Activated CD4-positive, alpha-beta T cell treated with anti-CD3 and anti-CD28 coated beads, Interleukin-2, amount 10 ng/mL, durations not matched to agents 7 days and 5 days (primary cell): ENCODE measurements at regions not wholly inside any gene's neighbourhood (a gene's known extent, or its start where the extent isn't known, plus 50 kb on each side); places are given as distances from the start of the nearest gene placed in this dataset.
A peak's percentile ranks its signal among the peaks of the same experiment; 100 is the strongest.
"Not testable (repeated sequence)": the region's sequence is repeated elsewhere in the genome, so short reads cannot be mapped to it uniquely, and the experiment has no call there.

ENCODE experiments used
- CTCF ChIA-PET: fragments of 350-600 bp; sonication (Branson Sonifier 250); formaldehyde crosslinking; loops from one replicate; lab custom pipeline; 2021; ENCODE audit warnings: antibody characterized with exemption; lab: Charles Lee
- POLR2A ChIA-PET: fragments of 350-600 bp; sonication (Branson Sonifier 250); formaldehyde crosslinking; loops from one replicate; lab custom pipeline; 2021; ENCODE audit warnings: antibody characterized with exemption; lab: Charles Lee
- DNase-seq: peaks from one replicate; pipeline ENCODE4 v3.0.0-alpha.2; 2020
- H3K27ac Mint-ChIP-seq: one replicate; pipeline ENCODE4 v1.8.0; 2021; ENCODE audit warnings: mild to moderate bottlenecking, moderate library complexity, mixed read lengths
- H3K27me3 Mint-ChIP-seq: one replicate; pipeline ENCODE4 v1.8.0; 2021; ENCODE audit warnings: mixed read lengths
- H3K36me3 Mint-ChIP-seq: one replicate; pipeline ENCODE4 v1.8.0; 2021; ENCODE audit warnings: low read depth, mixed read lengths
- H3K4me1 Mint-ChIP-seq: one replicate; pipeline ENCODE4 v1.8.0; 2021; ENCODE audit warnings: mixed read lengths
- H3K4me3 Mint-ChIP-seq: one replicate; pipeline ENCODE4 v1.8.0; 2021; ENCODE audit warnings: mild to moderate bottlenecking, moderate library complexity, mixed read lengths
- H3K9me3 Mint-ChIP-seq: one replicate; pipeline ENCODE4 v1.8.0; 2021; ENCODE audit warnings: mixed read lengths

DNA sequence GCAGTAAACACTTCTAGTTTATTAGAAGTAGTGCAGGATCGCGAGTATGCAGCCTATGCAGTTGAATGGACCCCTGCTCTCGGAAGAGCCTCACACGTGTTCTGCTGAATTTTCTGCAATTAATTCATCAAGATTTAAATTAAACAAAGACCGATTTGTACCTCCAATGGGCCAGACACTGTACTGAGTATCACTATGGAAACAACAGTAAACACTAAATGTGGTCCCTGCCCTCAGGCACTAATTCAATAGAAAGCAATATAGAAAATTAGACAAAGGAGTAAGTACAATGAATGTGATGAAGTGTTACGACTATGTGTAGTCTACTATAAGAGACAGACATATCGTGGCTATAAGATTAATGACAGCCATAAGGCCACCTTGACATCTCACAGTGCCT, 740.3 kb upstream of the FRG1 start:
- Mint-ChIP-seq H3K4me1 (peaks cover 13% of the 10 kb centered on the region), H3K4me3 (no peak overlapping the region), H3K27ac (no peak overlapping the region), H3K27me3 (no peaks in the 10 kb centered on the region), H3K36me3 (no peaks in the 10 kb centered on the region), H3K9me3 (no peaks in the 10 kb centered on the region)
- POLR2A ChIA-PET = no interaction called here
- CTCF ChIA-PET = no interaction called here
- DNase-seq = no peak

DNA sequence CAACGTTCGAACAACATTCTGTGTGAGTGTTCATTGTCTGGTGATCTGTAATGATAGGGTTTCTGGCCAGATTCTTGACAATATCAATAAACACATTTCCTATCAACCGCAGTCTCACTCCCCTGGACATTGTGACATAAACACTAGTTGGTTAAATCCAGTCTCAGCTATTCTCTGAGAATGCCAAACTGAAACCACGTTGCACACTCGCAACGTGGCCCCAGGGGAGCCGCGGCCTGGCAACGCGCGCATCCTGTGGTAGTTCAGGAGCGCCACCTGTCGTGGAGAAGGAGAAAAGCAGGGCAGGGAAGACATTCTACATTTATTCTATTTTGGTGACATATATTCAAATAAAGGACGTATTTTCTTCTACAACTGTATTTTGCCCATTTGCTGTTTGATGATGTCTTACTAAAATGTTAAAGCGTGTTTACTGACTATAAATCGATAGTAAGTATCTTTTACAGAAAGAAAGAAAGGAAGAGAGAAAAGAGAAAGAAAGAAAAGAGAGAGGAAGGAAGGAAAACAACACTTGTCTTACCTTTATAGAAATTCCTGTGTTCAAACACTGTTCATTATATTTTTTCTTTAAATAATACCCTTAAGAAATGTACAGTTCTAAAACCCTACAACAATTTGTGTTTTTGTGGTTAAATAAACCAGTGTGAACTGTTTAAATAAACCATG, 738.3 kb upstream of the FRG1 start:
- H3K9me3 Mint-ChIP-seq = no peaks in the 10 kb centered on the region

DNA sequence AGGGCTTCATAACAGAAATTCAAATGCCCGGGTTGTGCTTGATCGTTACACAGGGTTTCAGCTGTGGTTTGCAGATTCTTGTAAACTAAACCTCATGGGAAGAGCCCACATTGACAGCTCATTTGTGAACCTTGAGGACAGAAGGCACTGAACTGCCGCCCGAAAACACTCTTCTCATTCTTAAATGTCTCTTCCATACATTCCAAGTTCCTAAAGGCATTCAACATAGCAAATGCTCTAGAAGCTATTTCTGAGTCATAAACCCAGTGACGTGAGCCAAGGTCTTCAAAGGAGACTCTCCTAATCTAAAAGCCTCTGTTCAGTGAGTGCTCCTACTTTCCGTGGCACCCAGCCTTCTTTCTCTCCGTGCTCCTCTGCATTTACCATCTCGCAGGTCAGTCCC, 737.8 kb upstream of the FRG1 start:
- ChIA-PET CTCF (interaction anchor here (1.3 kb wide), 1 partner anchor 9 kb away, joined by 4 read pairs; no protein-coding TSS in a partner anchor), POLR2A (no interaction called here)
- no peaks in the 10 kb centered on the region for H3K9me3 Mint-ChIP-seq
- H3K36me3 Mint-ChIP-seq = no peaks in the 10 kb centered on the region
- no peak overlapping the region for H3K27ac Mint-ChIP-seq
- H3K4me3 Mint-ChIP-seq = no peak overlapping the region
- H3K27me3 Mint-ChIP-seq = no peaks in the 10 kb centered on the region
- no peak for DNase-seq
- peaks cover 13% of the 10 kb centered on the region for H3K4me1 Mint-ChIP-seq

More for the DNA sequence above, 738.3 kb upstream of the FRG1 start:
- Mint-ChIP-seq H3K27ac (peak overlapping the region; percentile 79), H3K27me3 (no peaks in the 10 kb centered on the region), H3K4me1 (peaks cover 13% of the 10 kb centered on the region), H3K36me3 (no peaks in the 10 kb centered on the region), H3K4me3 (peak overlapping the region; percentile 58)
- DNase-seq = peak; percentile 42
- ChIA-PET POLR2A (no interaction called here), CTCF (interaction anchor here (1.3 kb wide), 2 partner anchors 10 to 12 kb away, joined by 4 read pairs; no protein-coding TSS in a partner anchor)

DNA sequence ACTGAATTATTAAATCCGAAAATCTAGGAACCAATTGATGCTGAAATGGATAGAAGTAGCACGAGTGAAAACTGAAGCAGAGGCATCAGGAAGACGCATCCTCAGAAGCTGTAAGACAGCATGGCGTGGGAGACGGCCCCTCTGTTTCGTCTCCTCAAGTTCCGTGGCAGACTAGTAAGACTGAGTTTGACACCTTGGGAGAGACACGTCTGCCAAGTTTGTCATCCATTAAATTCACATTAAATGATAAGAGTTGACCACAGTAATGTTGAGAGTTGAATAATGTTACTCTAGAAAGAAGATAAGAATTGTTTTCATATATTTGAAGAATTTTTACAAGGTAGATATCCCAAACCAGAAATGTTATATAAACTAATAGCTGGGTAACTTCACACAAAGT, 736.1 kb upstream of the FRG1 start:
- H3K4me3 Mint-ChIP-seq = no peak overlapping the region
- DNase-seq = no peak
- ChIA-PET CTCF (no interaction called here), POLR2A (no interaction called here)
- no peak overlapping the region for H3K27ac Mint-ChIP-seq
- no peaks in the 10 kb centered on the region for H3K36me3 Mint-ChIP-seq
- no peaks in the 10 kb centered on the region for H3K27me3 Mint-ChIP-seq
- H3K4me1 Mint-ChIP-seq = peaks cover 13% of the 10 kb centered on the region
- no peaks in the 10 kb centered on the region for H3K9me3 Mint-ChIP-seq

DNA sequence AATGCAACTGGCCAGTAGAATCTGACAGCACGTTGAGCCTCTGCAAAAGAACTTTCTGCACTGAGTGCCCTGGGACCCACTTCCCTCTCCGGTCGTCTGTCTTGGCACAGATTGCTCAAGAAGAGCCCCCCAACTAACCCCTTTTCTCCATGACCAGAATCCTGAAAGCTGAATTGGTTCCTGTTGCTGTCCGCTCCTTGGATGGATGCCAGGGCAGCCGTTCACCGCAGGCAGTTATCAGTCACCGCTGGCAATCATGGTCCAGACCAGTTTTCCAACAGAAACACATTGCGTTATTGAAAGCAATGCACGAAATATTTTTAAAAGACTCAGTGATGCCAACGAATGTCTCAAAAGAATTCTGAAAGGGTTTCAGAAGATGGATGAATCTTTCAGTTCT, 733.7 kb upstream of the FRG1 start:
- ChIA-PET CTCF (no interaction called here), POLR2A (no interaction called here)
- H3K9me3 Mint-ChIP-seq = no peaks in the 10 kb centered on the region
- H3K36me3 Mint-ChIP-seq = no peaks in the 10 kb centered on the region
- no peak overlapping the region for H3K27ac Mint-ChIP-seq
- H3K27me3 Mint-ChIP-seq = no peaks in the 10 kb centered on the region
- H3K4me3 Mint-ChIP-seq = no peak overlapping the region
- no peak for DNase-seq
- peaks cover 12% of the 10 kb centered on the region for H3K4me1 Mint-ChIP-seq

DNA sequence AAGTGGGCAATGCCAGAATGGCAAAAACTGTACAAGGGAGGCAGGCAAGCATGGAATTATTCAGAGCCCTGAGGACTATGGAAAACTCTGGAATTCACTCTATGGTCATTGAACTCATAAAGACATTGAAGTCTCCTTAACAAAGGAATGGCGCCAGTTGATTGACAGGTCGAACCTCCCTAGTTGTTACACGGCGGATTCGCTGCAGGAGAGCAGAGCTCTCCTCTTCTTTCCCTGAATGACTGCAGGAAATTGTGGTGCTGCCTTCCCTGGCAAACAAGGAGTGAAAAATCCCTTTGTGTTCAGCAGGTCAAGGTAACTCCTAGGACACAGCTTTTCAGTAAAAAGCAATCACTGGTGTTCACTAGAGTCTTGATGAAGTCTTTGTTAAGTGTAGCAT, 732.8 kb upstream of the FRG1 start:
- H3K4me3 Mint-ChIP-seq = no peak overlapping the region
- peaks cover 6% of the 10 kb centered on the region for H3K4me1 Mint-ChIP-seq
- DNase-seq = no peak
- H3K9me3 Mint-ChIP-seq = no peaks in the 10 kb centered on the region
- no peaks in the 10 kb centered on the region for H3K36me3 Mint-ChIP-seq
- CTCF ChIA-PET = no interaction called here
- no peaks in the 10 kb centered on the region for H3K27me3 Mint-ChIP-seq
- POLR2A ChIA-PET = no interaction called here
- no peak overlapping the region for H3K27ac Mint-ChIP-seq

DNA sequence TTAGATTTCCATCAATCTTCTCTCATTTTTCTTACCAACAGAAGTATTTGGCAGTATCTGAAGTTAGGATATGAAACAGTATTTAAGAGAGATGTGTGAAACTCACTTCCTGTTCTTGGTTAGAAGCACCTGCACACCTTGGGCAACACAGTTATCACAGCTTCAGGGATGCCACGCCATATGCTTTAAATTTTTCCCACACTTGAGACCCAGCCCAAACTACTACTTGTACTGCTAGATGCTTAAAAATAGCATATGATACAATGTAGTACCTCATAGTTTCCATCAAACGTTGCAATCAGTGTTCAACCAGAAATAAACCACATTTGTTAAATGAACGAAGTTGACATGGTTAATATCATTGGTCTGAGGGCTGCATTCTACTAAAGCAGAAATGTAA, 725.1 kb upstream of the FRG1 start:
- no peaks in the 10 kb centered on the region for H3K27me3 Mint-ChIP-seq
- no peak overlapping the region for H3K27ac Mint-ChIP-seq
- H3K4me1 Mint-ChIP-seq = no peaks in the 10 kb centered on the region
- POLR2A ChIA-PET = no interaction called here
- no peaks in the 10 kb centered on the region for H3K9me3 Mint-ChIP-seq
- CTCF ChIA-PET = no interaction called here
- H3K4me3 Mint-ChIP-seq = no peak overlapping the region
- DNase-seq = no peak
- H3K36me3 Mint-ChIP-seq = no peaks in the 10 kb centered on the region

DNA sequence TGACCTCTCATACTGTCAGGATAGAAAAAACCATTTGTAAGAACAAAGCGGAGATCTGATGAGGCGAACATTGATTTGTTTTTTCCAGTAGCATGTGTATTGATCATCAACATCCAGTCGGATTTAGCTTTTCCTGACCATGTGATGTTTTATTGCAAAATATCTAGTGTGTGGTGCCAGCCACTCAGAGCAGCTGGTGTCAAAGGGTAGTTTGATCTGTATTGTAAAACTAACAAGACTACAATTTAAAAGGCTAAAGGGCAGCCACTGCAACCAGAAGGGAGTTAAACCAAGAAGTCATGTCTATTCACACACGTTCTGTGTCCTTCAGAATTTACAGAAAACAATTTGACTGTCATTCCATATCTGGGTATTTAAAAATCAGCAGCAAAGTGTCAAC, 719.0 kb upstream of the FRG1 start:
- ChIA-PET CTCF (no interaction called here), POLR2A (no interaction called here)
- no peaks in the 10 kb centered on the region for H3K4me1 Mint-ChIP-seq
- H3K27me3 Mint-ChIP-seq = no peaks in the 10 kb centered on the region
- no peak overlapping the region for H3K27ac Mint-ChIP-seq
- no peaks in the 10 kb centered on the region for H3K36me3 Mint-ChIP-seq
- DNase-seq = no peak
- H3K9me3 Mint-ChIP-seq = peaks cover 2% of the 10 kb centered on the region
- H3K4me3 Mint-ChIP-seq = no peak overlapping the region

DNA sequence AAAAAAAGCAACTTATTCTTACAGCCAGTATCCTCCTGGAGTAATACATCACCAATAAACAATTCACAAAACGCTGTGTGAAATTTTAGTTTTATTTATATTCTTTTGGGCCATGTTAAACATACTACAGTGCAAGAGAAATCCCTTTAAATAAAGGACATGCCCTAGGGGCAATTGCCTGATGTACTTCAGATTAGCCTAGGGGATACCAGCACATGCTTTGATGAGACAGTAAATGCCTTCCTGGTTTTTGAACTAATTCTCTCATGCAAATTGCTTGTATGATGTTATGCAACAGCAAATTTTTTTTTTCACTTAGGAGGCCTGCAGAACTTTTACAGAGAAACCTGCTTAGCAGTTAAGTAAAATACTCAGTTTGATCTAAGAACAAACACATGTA, 711.9 kb upstream of the FRG1 start:
- no peak overlapping the region for H3K4me3 Mint-ChIP-seq
- CTCF ChIA-PET = no interaction called here
- no peaks in the 10 kb centered on the region for H3K4me1 Mint-ChIP-seq
- no peaks in the 10 kb centered on the region for H3K36me3 Mint-ChIP-seq
- H3K27me3 Mint-ChIP-seq = no peaks in the 10 kb centered on the region
- POLR2A ChIA-PET = no interaction called here
- H3K9me3 Mint-ChIP-seq = peaks cover 6% of the 10 kb centered on the region
- no peak overlapping the region for H3K27ac Mint-ChIP-seq
- DNase-seq = no peak

DNA sequence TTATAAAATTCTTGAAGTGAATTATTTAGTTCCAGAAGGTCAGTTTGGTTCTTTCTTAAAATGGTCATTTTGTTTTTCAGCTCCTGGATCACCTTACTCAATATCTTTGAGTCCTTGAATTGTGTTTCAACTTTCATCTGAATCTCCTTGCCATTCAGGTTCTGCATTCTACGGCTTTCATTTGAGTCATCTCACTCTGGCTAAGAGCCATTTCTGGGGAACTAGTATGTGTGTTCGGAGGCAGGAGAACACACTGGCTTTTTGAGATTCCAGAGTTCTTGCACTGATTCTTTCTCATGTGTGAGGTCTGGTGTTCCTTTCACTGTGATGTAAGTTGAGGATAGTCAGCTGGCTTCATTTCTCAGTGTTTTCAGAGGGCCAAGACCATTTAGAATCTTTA, 708.4 kb upstream of the FRG1 start:
- no peak for DNase-seq
- Mint-ChIP-seq H3K27me3 (no peaks in the 10 kb centered on the region), H3K4me3 (no peak overlapping the region), H3K4me1 (no peaks in the 10 kb centered on the region), H3K36me3 (no peaks in the 10 kb centered on the region), H3K9me3 (peaks cover 6% of the 10 kb centered on the region), H3K27ac (no peak overlapping the region)
- POLR2A ChIA-PET = no interaction called here
- CTCF ChIA-PET = no interaction called here

DNA sequence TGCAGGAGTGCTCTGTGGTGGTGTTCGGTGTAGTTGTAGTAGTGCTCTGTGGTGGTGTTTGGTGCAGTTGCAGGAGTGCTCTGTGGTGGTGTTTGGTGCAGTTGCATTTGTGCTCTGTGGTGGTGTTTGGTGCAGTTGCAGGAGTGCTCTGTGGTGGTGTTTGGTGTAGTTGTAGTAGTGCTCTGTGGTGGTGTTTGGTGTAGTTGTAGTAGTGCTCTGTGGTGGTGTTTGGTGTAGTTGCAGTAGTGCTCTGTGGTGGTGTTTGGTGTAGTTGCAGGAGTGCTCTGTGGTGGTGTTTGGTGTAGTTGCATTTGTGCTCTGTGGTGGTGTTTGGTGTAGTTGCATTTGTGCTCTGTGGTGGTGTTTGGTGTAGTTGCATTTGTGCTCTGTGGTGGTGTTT, 706.9 kb upstream of the FRG1 start:
- DNase-seq, H3K9me3 Mint-ChIP-seq, H3K27me3 Mint-ChIP-seq, H3K4me1 Mint-ChIP-seq, H3K36me3 Mint-ChIP-seq, H3K4me3 Mint-ChIP-seq, POLR2A ChIA-PET, CTCF ChIA-PET, H3K27ac Mint-ChIP-seq: not testable (repeated sequence)

DNA sequence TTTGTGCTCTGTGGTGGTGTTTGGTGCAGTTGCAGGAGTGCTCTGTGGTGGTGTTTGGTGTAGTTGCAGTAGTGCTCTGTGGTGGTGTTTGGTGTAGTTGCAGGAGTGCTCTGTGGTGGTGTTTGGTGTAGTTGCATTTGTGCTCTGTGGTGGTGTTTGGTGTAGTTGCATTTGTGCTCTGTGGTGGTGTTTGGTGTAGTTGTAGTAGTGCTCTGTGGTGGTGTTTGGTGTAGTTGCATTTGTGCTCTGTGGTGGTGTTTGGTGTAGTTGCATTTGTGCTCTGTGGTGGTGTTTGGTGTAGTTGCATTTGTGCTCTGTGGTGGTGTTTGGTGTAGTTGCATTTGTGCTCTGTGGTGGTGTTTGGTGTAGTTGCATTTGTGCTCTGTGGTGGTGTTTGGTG, 705.7 kb upstream of the FRG1 start:
- H3K36me3 Mint-ChIP-seq, POLR2A ChIA-PET, H3K27ac Mint-ChIP-seq, H3K9me3 Mint-ChIP-seq, DNase-seq, H3K27me3 Mint-ChIP-seq, H3K4me3 Mint-ChIP-seq, H3K4me1 Mint-ChIP-seq, CTCF ChIA-PET: not testable (repeated sequence)

DNA sequence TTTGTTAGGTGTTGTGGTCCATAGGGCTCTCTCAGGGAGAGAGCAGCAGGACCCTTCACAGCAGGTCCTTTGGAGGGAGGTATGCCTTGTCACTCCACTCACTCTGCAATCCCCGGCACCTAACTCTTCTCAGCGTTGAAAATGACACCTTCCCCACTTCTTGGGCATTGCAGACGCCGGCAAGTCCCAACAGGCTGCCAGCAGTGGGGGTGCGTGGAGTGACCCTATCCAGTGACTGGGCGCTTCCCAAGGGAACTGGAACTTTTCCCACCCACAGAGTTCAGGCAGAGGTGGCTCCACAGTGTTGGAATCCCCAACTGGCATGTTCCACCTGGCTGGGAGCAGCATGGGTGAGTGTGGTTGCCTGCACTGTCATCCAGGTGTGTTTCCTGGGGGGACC, 705.1 kb upstream of the FRG1 start:
- peaks cover 8% of the 10 kb centered on the region for H3K9me3 Mint-ChIP-seq
- no peak overlapping the region for H3K27ac Mint-ChIP-seq
- no peaks in the 10 kb centered on the region for H3K36me3 Mint-ChIP-seq
- H3K4me3 Mint-ChIP-seq = no peak overlapping the region
- CTCF ChIA-PET = no interaction called here
- H3K4me1 Mint-ChIP-seq = no peaks in the 10 kb centered on the region
- no peaks in the 10 kb centered on the region for H3K27me3 Mint-ChIP-seq
- DNase-seq = no peak
- POLR2A ChIA-PET = no interaction called here

DNA sequence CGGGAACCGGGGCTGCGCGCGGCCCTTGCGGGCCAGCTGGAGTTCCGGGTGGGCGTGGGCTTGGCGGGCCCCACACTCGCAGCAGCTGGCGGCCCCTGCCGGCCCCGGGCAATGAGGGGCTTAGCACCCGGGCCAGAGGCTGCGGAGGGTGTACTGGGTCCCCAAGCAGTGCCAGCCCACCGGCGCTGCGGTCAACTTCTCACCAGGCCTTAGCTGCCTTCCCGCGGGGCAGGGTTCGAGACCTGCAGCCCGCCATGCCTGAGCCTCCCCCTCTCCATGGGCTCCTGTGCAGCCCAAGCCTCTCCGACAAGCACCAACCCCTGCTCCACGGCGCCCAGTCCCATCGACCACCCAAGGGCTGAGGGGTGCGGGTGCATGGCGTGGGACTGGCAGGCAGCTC, 704.4 kb upstream of the FRG1 start:
- CTCF ChIA-PET, H3K27ac Mint-ChIP-seq, H3K9me3 Mint-ChIP-seq, H3K4me1 Mint-ChIP-seq, DNase-seq, H3K4me3 Mint-ChIP-seq, POLR2A ChIA-PET, H3K36me3 Mint-ChIP-seq, H3K27me3 Mint-ChIP-seq: not testable (repeated sequence)
